NB4 (cell line): ENCODE measurements at regions not wholly inside any gene's neighbourhood (a gene's known extent, or its start where the extent isn't known, plus 50 kb on each side); places are given as distances from the start of the nearest gene placed in this dataset.

Experiments used
- MYC ChIP-seq: IDR thresholded peaks from 2 replicates; pipeline ENCODE4 v1.6.1; 2011; ENCODE audit warnings: low read depth, low read length
- POLR2A ChIP-seq: IDR thresholded peaks from 2 replicates; pipeline ENCODE4 v1.6.1; 2011; ENCODE audit warnings: mild to moderate bottlenecking; ENCODE audit not compliant: insufficient read length; ENCODE audit errors: extremely low read depth
- TF ChIP-seq, protein P1 (sequence below): IDR thresholded peaks from one replicate; pipeline ENCODE4 v1.5.1; 2012; ENCODE audit warnings: low read depth, low read length
- TF ChIP-seq, protein P2 (sequence below): IDR thresholded peaks from 2 replicates; pipeline ENCODE4 v1.6.1; 2011; ENCODE audit warnings: low read depth, low read length

DNA sequence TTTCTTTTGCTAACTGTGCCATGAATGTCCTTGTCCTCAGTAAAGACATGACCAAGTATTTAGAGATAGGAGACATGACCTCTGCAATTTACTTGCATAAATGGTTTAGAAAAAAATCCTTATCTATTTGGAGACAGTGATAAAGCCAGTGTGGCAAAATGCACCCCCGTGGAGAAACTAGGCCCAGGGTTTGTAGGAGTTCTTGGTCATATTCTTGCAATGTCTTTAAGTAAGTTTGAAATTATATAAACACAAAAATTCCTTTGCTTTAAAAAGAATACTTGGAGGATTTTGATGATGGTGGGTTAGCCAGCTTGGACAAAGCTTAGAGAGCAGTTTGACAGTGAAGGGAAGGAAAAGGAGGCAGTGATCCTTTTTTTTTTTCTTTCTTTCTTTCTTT is 101.9 kb upstream of the SLC45A1 start:
- TF ChIP-seq, protein P1, sequence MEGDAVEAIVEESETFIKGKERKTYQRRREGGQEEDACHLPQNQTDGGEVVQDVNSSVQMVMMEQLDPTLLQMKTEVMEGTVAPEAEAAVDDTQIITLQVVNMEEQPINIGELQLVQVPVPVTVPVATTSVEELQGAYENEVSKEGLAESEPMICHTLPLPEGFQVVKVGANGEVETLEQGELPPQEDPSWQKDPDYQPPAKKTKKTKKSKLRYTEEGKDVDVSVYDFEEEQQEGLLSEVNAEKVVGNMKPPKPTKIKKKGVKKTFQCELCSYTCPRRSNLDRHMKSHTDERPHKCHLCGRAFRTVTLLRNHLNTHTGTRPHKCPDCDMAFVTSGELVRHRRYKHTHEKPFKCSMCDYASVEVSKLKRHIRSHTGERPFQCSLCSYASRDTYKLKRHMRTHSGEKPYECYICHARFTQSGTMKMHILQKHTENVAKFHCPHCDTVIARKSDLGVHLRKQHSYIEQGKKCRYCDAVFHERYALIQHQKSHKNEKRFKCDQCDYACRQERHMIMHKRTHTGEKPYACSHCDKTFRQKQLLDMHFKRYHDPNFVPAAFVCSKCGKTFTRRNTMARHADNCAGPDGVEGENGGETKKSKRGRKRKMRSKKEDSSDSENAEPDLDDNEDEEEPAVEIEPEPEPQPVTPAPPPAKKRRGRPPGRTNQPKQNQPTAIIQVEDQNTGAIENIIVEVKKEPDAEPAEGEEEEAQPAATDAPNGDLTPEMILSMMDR: no peak
- TF ChIP-seq, protein P2, sequence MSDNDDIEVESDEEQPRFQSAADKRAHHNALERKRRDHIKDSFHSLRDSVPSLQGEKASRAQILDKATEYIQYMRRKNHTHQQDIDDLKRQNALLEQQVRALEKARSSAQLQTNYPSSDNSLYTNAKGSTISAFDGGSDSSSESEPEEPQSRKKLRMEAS: no peak
- TF ChIP-seq POLR2A: no peak
- no peak for TF ChIP-seq MYC
